ENCODE measurements at regions not wholly inside any gene's neighbourhood (a gene's known extent, or its start where the extent isn't known, plus 50 kb on each side); places are given as distances from the start of the nearest gene placed in this dataset.

- no peak for TF ChIP-seq CTCF (IDR thresholded peaks at IDR 0.05; ENCODE audit: insufficient read depth in 1 of 2, low read depth in 1 of 2, low read length in 1 of 2, severe bottlenecking in 1 of 2, unreplicated experiment in 1 of 2)
- H3K4me3 ChIP-seq (ENCODE audit: low read depth, low read length): no peak overlapping the region
- peaks cover 12% of the 10 kb centered on the region; the same call in 1 of the 2 replicates for H3K9me3 ChIP-seq
- Mint-ChIP-seq H3K36me3 (ENCODE audit: insufficient read depth, unreplicated experiment) (peaks cover 14% of the 10 kb centered on the region), H3K27me3 (ENCODE audit: insufficient read depth, unreplicated experiment) (no peaks in the 10 kb centered on the region), H3K4me1 (ENCODE audit: low read depth, unreplicated experiment) (peaks cover 23% of the 10 kb centered on the region), H3K9me3 (ENCODE audit: unreplicated experiment) (peaks cover 22% of the 10 kb centered on the region), H3K4me3 (ENCODE audit: unreplicated experiment) (peak overlapping the region; percentile 56), H3K27ac (ENCODE audit: unreplicated experiment) (peak overlapping the region; percentile 73)
- peaks cover 28% of the 10 kb centered on the region for H3K4me1 ChIP-seq
- CTCF ChIA-PET: no interaction called here
- H3K36me3 ChIP-seq (ENCODE audit: control insufficient read depth, insufficient read depth, low read length): no peaks in the 10 kb centered on the region; the same call in 1 of the 2 replicates
- peak; percentile 18 to 29 for DNase-seq
- POLR2A ChIA-PET: no interaction called here
- H3K27me3 ChIP-seq (replicated peaks; ENCODE audit: control insufficient read depth, insufficient read depth, low read length): no peaks in the 10 kb centered on the region
- intact Hi-C loops (cut with micrococcal nuclease; ENCODE audit: unreplicated experiment): loop anchor here (5.0 kb wide), 2 partner anchors 130 to 275 kb away; partner anchors contain the start of gene HS3ST1
- no TSS peak for BruUV-seq (replicated peaks)
Observed at GRCh38 chr4:11152684-11153083, 276.0 kb downstream of the HS3ST1 start.

GRCh38 chr4:11151500-11151899 is 277.2 kb downstream of the HS3ST1 start:
- Mint-ChIP-seq H3K4me3 (ENCODE audit: unreplicated experiment) (no peak overlapping the region), H3K36me3 (ENCODE audit: insufficient read depth, unreplicated experiment) (peaks cover 14% of the 10 kb centered on the region), H3K27me3 (ENCODE audit: insufficient read depth, unreplicated experiment) (no peaks in the 10 kb centered on the region), H3K27ac (ENCODE audit: unreplicated experiment) (no peak overlapping the region), H3K9me3 (ENCODE audit: unreplicated experiment) (peaks cover 22% of the 10 kb centered on the region), H3K4me1 (ENCODE audit: low read depth, unreplicated experiment) (peaks cover 23% of the 10 kb centered on the region)
- no peak for DNase-seq
- intact Hi-C loops (cut with micrococcal nuclease; ENCODE audit: unreplicated experiment): loop anchor here (5.0 kb wide), 2 partner anchors 129 to 276 kb away; partner anchors contain the start of gene HS3ST1
- H3K4me1 ChIP-seq: peaks cover 28% of the 10 kb centered on the region
- no peaks in the 10 kb centered on the region for H3K27me3 ChIP-seq (replicated peaks; ENCODE audit: control insufficient read depth, insufficient read depth, low read length)
- BruUV-seq (replicated peaks): no TSS peak
- no peaks in the 10 kb centered on the region; the same call in 1 of the 2 replicates for H3K36me3 ChIP-seq (ENCODE audit: control insufficient read depth, insufficient read depth, low read length)
- no peak for TF ChIP-seq CTCF (IDR thresholded peaks at IDR 0.05; ENCODE audit: insufficient read depth in 1 of 2, low read depth in 1 of 2, low read length in 1 of 2, severe bottlenecking in 1 of 2, unreplicated experiment in 1 of 2)
- CTCF ChIA-PET: no interaction called here
- no peak overlapping the region for H3K4me3 ChIP-seq (ENCODE audit: low read depth, low read length)
- H3K9me3 ChIP-seq: peaks cover 12% of the 10 kb centered on the region; the same call in 1 of the 2 replicates
- POLR2A ChIA-PET: no interaction called here

- H3K9me3 ChIP-seq: peaks cover 12% of the 10 kb centered on the region; the same call in 1 of the 2 replicates
- POLR2A ChIA-PET: no interaction called here
- no peak for TF ChIP-seq CTCF (IDR thresholded peaks at IDR 0.05; ENCODE audit: insufficient read depth in 1 of 2, low read depth in 1 of 2, low read length in 1 of 2, severe bottlenecking in 1 of 2, unreplicated experiment in 1 of 2)
- no peaks in the 10 kb centered on the region; the same call in 1 of the 2 replicates for H3K36me3 ChIP-seq (ENCODE audit: control insufficient read depth, insufficient read depth, low read length)
- Mint-ChIP-seq H3K4me1 (ENCODE audit: low read depth, unreplicated experiment) (peaks cover 13% of the 10 kb centered on the region), H3K27ac (ENCODE audit: unreplicated experiment) (no peak overlapping the region), H3K9me3 (ENCODE audit: unreplicated experiment) (peaks cover 9% of the 10 kb centered on the region), H3K36me3 (ENCODE audit: insufficient read depth, unreplicated experiment) (peaks cover 14% of the 10 kb centered on the region), H3K27me3 (ENCODE audit: insufficient read depth, unreplicated experiment) (no peaks in the 10 kb centered on the region), H3K4me3 (ENCODE audit: unreplicated experiment) (no peak overlapping the region)
- no peak overlapping the region for H3K4me3 ChIP-seq (ENCODE audit: low read depth, low read length)
- no peak for DNase-seq
- H3K4me1 ChIP-seq: peaks cover 24% of the 10 kb centered on the region
- CTCF ChIA-PET: no interaction called here
- no peaks in the 10 kb centered on the region for H3K27me3 ChIP-seq (replicated peaks; ENCODE audit: control insufficient read depth, insufficient read depth, low read length)
- no TSS peak for BruUV-seq (replicated peaks)
- intact Hi-C loops (cut with micrococcal nuclease; ENCODE audit: unreplicated experiment): loop anchor here (5.0 kb wide), 2 partner anchors 127 to 278 kb away; partner anchors contain the start of gene HS3ST1
Observed at GRCh38 chr4:11149612-11150259, 279.0 kb downstream of the HS3ST1 start.
